Retinal pigment epithelial cell (primary cell): ENCODE measurements at regions not wholly inside any gene's neighbourhood (a gene's known extent, or its start where the extent isn't known, plus 50 kb on each side); places are given as distances from the start of the nearest gene placed in this dataset.

ENCODE experiments used
- DNase-seq: peaks from one replicate; pipeline ENCODE4 v3.0.0-alpha.2; 2010; ENCODE audit warnings: low read depth
- H3K4me3 ChIP-seq: 2 replicates; pipeline ENCODE4 v1.5.1; 2011; ENCODE audit warnings: mild to moderate bottlenecking, low read length, control low read depth, moderate library complexity
- TF ChIP-seq, protein P1 (sequence below): conservative IDR thresholded peaks from 2 replicates; pipeline ENCODE4 v1.5.1; 2011; ENCODE audit warnings: low read depth, low read length, control low read depth, inconsistent platforms

DNA sequence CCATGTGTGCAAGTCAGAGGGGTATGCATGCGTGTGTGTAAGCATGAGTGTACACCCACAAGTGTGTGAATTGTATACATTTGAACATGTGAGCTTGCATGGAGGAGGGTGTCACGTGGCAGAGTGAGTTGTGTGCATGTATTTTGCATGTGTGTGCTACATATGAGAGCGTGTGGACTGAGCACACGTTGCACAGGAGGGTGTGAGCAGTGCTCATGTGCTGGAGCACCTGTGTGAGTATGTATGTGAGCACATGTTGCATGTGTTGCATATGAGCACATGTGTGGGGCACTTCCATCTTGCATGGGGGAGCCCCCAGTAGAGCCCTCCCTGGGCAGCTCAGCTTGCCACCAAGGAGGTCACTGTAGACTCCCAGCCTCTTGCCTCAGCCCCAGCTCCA is 180.2 kb upstream of the MYL2 start:
- no peak for DNase-seq
- H3K4me3 ChIP-seq = no peak overlapping the region
- TF ChIP-seq, protein P1, sequence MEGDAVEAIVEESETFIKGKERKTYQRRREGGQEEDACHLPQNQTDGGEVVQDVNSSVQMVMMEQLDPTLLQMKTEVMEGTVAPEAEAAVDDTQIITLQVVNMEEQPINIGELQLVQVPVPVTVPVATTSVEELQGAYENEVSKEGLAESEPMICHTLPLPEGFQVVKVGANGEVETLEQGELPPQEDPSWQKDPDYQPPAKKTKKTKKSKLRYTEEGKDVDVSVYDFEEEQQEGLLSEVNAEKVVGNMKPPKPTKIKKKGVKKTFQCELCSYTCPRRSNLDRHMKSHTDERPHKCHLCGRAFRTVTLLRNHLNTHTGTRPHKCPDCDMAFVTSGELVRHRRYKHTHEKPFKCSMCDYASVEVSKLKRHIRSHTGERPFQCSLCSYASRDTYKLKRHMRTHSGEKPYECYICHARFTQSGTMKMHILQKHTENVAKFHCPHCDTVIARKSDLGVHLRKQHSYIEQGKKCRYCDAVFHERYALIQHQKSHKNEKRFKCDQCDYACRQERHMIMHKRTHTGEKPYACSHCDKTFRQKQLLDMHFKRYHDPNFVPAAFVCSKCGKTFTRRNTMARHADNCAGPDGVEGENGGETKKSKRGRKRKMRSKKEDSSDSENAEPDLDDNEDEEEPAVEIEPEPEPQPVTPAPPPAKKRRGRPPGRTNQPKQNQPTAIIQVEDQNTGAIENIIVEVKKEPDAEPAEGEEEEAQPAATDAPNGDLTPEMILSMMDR = no peak

GRCh38 chr12:111100003-111100402 is 179.6 kb upstream of the MYL2 start:
- DNase-seq = no peak
- H3K4me3 ChIP-seq = no peak overlapping the region
- TF ChIP-seq, protein P1 = no peak

GRCh38 chr12:111099186-111099585 is 178.8 kb upstream of the MYL2 start:
- DNase-seq = no peak
- TF ChIP-seq, protein P1 = no peak
- no peak overlapping the region for H3K4me3 ChIP-seq

DNA sequence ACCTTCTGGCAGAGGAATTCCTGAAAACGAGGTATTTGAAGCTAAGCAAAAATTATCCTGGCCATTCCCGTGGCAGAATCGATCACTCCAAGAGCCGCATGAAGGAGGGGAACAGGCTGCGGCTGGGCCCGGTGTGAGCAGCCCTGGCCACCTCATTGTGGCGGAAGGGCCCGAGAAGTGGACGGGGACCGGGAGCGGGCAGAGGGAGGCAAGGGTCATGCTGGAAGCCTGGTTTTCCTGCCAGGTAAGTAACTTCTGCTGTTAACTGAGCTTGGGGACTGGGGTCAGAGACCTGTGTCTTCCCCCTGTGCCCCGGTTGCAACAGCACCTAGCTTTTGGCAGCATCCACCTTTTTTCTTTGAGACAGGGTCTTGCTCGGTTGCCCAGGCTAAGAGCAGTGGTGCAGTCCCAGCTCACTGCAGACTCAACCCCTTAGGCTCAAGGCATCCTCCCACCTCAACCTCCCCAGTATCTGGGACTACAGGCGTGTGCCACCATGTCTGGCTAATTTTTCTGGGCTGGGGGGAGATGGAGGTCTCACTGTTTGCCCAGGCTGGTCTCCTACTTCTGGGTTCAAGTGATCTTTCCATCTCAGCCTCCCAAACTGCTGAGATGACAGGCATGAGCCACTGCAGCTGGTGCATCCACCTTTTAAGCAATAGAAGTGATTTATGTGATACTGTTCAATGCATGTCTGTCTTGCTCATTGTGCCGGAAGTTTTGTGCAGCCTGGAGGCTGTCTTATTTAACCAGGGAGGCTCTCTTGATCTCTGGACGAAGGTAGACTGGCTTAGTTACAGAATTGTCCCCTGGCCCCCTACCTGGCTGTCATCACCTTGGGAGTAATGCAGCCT is 174.0 kb upstream of the MYL2 start:
- DNase-seq = no peak
- TF ChIP-seq, protein P1 = no peak
- H3K4me3 ChIP-seq = no peak overlapping the region

DNA sequence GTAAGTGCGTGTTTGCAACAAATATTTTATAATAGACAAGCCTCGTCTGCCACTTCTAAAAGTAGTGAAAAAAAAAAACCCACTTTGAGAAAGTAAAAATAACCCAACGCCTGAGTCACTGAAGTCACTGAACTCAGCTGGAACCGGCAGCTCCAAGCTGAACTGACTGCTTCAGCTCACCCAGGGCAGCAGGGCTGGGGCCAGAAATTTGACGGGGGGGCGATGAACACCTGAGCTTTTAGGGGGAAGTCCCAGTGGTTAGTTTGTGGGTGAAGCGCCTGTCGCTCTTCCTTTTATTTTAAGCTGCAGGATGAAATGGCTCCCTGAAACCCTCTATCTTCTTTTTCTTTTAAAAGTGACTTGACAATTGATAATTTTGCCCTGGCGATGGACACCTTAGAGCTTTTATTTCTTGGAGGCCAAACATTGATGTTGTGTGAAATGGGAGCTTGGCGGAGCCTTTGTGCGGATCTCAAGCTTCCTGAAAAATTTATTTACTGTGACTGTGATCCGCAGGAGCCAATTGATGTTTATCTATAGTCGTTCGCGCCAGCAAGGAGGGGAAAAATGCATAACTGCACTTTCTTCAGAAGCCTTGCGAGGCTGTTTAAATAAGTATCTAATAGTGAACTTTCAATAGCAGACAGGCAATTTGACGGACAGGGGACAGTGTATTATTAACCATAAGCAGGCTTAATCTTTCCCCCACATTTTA is 173.2 kb upstream of the MYL2 start:
- DNase-seq = no peak
- TF ChIP-seq, protein P1 = no peak
- H3K4me3 ChIP-seq = no peak overlapping the region

DNA sequence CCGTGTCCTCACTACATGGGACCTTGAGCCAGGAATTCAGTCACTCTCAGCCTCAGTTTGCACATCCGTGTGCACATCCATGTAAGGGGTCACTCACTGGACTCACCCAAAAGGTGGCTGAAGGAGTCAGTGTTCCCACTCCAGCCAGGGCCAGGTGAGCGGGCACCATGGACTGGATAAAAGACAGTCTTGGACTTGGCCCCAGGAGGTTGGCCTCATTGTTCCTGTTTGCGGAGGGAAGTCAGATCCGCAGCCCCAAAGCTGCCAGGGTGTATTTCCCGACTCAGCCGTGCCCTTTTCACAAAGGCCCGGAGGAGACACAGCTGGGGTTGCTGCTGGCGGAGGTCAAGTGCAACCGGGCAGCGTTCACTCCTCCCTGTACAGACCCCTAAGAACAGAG is 170.7 kb upstream of the MYL2 start:
- no peak overlapping the region for H3K4me3 ChIP-seq
- TF ChIP-seq, protein P1 = no peak
- DNase-seq = no peak
